ENCODE measurements at regions not wholly inside any gene's neighbourhood (a gene's known extent, or its start where the extent isn't known, plus 50 kb on each side); places are given as distances from the start of the nearest gene placed in this dataset.

- TF ChIP-seq CTCF (IDR thresholded peaks at IDR 0.05), result no peak
- TF ChIP-seq POLR2A (IDR thresholded peaks at IDR 0.05), result no peak
Observed at GRCh38 chr9:28942941-28943340, 1369.7 kb upstream of the C9orf72 start.

All from thyroid gland (tissue), 4 donors.